T follicular helper cell (primary cell): ENCODE measurements at regions not wholly inside any gene's neighbourhood (a gene's known extent, or its start where the extent isn't known, plus 50 kb on each side); places are given as distances from the start of the nearest gene placed in this dataset.
"Not testable (repeated sequence)": the region's sequence is repeated elsewhere in the genome, so short reads cannot be mapped to it uniquely, and the experiment has no call there.

Experiments used
- DNase-seq: peaks from one replicate; pipeline ENCODE4 v3.0.0-alpha.2; 2020; ENCODE audit warnings: low read depth

- no peak for DNase-seq
These were observed 482.9 kb upstream of the SLC35B3 start for GRCh38 chr6:8918196-8918595.

- no peak for DNase-seq
These were observed 479.4 kb upstream of the SLC35B3 start for GRCh38 chr6:8914700-8915099.

GRCh38 chr6:8908638-8909037, 473.3 kb upstream of the SLC35B3 start:
- no peak for DNase-seq

- DNase-seq = no peak
These were observed 471.4 kb upstream of the SLC35B3 start for GRCh38 chr6:8906699-8907098.

GRCh38 chr6:8905757-8906156, 470.4 kb upstream of the SLC35B3 start:
- DNase-seq = no peak

- DNase-seq = no peak
These were observed 469.4 kb upstream of the SLC35B3 start for GRCh38 chr6:8904754-8905153.

- no peak for DNase-seq
These were observed 464.7 kb upstream of the SLC35B3 start for GRCh38 chr6:8900056-8900455.

GRCh38 chr6:8889514-8889913, 454.2 kb upstream of the SLC35B3 start:
- no peak for DNase-seq

- DNase-seq = no peak
These were observed 453.1 kb upstream of the SLC35B3 start for GRCh38 chr6:8888468-8888867.

GRCh38 chr6:8881663-8882062, 446.3 kb upstream of the SLC35B3 start:
- DNase-seq = no peak

- no peak for DNase-seq
These were observed 444.0 kb upstream of the SLC35B3 start for GRCh38 chr6:8879334-8879733.

- no peak for DNase-seq
These were observed 440.6 kb upstream of the SLC35B3 start for GRCh38 chr6:8875986-8876385.

GRCh38 chr6:8872589-8872988, 437.2 kb upstream of the SLC35B3 start:
- DNase-seq = no peak

GRCh38 chr6:8865451-8865850, 430.1 kb upstream of the SLC35B3 start:
- DNase-seq = no peak

- no peak for DNase-seq
These were observed 425.3 kb upstream of the SLC35B3 start for GRCh38 chr6:8860671-8861070.

- DNase-seq = no peak
These were observed 424.2 kb upstream of the SLC35B3 start for GRCh38 chr6:8859501-8859900.

GRCh38 chr6:8858854-8859331, 423.5 kb upstream of the SLC35B3 start:
- DNase-seq = no peak

- no peak for DNase-seq
These were observed 421.8 kb upstream of the SLC35B3 start for GRCh38 chr6:8857160-8857559.

- DNase-seq = no peak
These were observed 420.1 kb upstream of the SLC35B3 start for GRCh38 chr6:8855411-8855810.

GRCh38 chr6:8852332-8852731, 417.0 kb upstream of the SLC35B3 start:
- DNase-seq = no peak

- DNase-seq = not testable (repeated sequence)
These were observed 411.3 kb upstream of the SLC35B3 start for GRCh38 chr6:8846680-8847079.

GRCh38 chr6:8845690-8846089, 410.3 kb upstream of the SLC35B3 start:
- DNase-seq = no peak

- DNase-seq = no peak
These were observed 409.6 kb upstream of the SLC35B3 start for GRCh38 chr6:8844968-8845367.

- DNase-seq = no peak
These were observed 404.3 kb upstream of the SLC35B3 start for GRCh38 chr6:8839626-8840025.

GRCh38 chr6:8837343-8837742, 402.0 kb upstream of the SLC35B3 start:
- DNase-seq = no peak
